ENCODE measurements at regions not wholly inside any gene's neighbourhood (a gene's known extent, or its start where the extent isn't known, plus 50 kb on each side); places are given as distances from the start of the nearest gene placed in this dataset.

GRCh38 chr4:35100932-35101331 is 1143.4 kb downstream of the ARAP2 start:
- Histone ChIP-seq H3K27me3 (no peaks in the 10 kb centered on the region), H3K9me2 (replicated peaks; ENCODE audit: insufficient read depth) (no peaks in the 10 kb centered on the region), H3K9me3 (ENCODE audit: low read depth) (no peaks in the 10 kb centered on the region), H3K27ac (no peak overlapping the region), H3K4me1 (ENCODE audit: insufficient read depth) (no peaks in the 10 kb centered on the region), H3K79me2 (no peaks in the 10 kb centered on the region), H4K20me1 (ENCODE audit: insufficient read depth, poor library complexity, severe bottlenecking) (no peaks in the 10 kb centered on the region), H3K4me3 (no peak overlapping the region), H3K4me2 (no peak overlapping the region), H2AFZ (no peak overlapping the region), H3K36me3 (replicated peaks; ENCODE audit: insufficient read depth, low read depth) (no peaks in the 10 kb centered on the region)
- TF ChIP-seq CTCF (IDR thresholded peaks at IDR 0.05; ENCODE audit: poor library complexity): no peak
- TF ChIP-seq EZH2phosphoT487 (IDR thresholded peaks at IDR 0.05; ENCODE audit: low read depth, severe bottlenecking, unreplicated experiment): no peak
- TF ChIP-seq EZH2 (IDR thresholded peaks at IDR 0.05; ENCODE audit: borderline replicate concordance): no peak
- 95% methylated on average over 8 of the region's 8 CpGs for WGBS (ENCODE audit: low lambda C conversion rate, missing lambda C conversion rate)
- no peak for DNase-seq (ENCODE audit: low spot score)

- Histone ChIP-seq H3K4me3 (no peak overlapping the region), H3K9me2 (replicated peaks; ENCODE audit: insufficient read depth) (no peaks in the 10 kb centered on the region), H3K9me3 (ENCODE audit: low read depth) (no peaks in the 10 kb centered on the region), H3K27ac (no peak overlapping the region), H3K4me2 (no peak overlapping the region), H2AFZ (no peak overlapping the region), H3K36me3 (replicated peaks; ENCODE audit: insufficient read depth, low read depth) (no peaks in the 10 kb centered on the region), H3K79me2 (no peaks in the 10 kb centered on the region), H4K20me1 (ENCODE audit: insufficient read depth, poor library complexity, severe bottlenecking) (no peaks in the 10 kb centered on the region), H3K4me1 (ENCODE audit: insufficient read depth) (no peaks in the 10 kb centered on the region), H3K27me3 (no peaks in the 10 kb centered on the region)
- 92% methylated on average over 8 of the region's 8 CpGs for WGBS (ENCODE audit: low lambda C conversion rate, missing lambda C conversion rate)
- TF ChIP-seq EZH2phosphoT487 (IDR thresholded peaks at IDR 0.05; ENCODE audit: low read depth, severe bottlenecking, unreplicated experiment): no peak
- TF ChIP-seq EZH2 (IDR thresholded peaks at IDR 0.05; ENCODE audit: borderline replicate concordance): no peak
- no peak for DNase-seq (ENCODE audit: low spot score)
Measured at GRCh38 chr4:35102066-35102465, 1142.2 kb downstream of the ARAP2 start.

GRCh38 chr4:35105486-35105885 is 1138.8 kb downstream of the ARAP2 start:
- DNase-seq (ENCODE audit: low spot score): no peak
- Histone ChIP-seq H3K4me1 (ENCODE audit: insufficient read depth) (no peaks in the 10 kb centered on the region), H3K9me2 (replicated peaks; ENCODE audit: insufficient read depth) (no peaks in the 10 kb centered on the region), H3K36me3 (replicated peaks; ENCODE audit: insufficient read depth, low read depth) (no peaks in the 10 kb centered on the region), H3K4me3 (no peak overlapping the region), H3K79me2 (no peaks in the 10 kb centered on the region), H3K4me2 (no peak overlapping the region), H3K9me3 (ENCODE audit: low read depth) (no peaks in the 10 kb centered on the region), H3K27me3 (no peaks in the 10 kb centered on the region), H2AFZ (no peak overlapping the region), H3K27ac (no peak overlapping the region), H4K20me1 (ENCODE audit: insufficient read depth, poor library complexity, severe bottlenecking) (no peaks in the 10 kb centered on the region)
- 85% methylated on average over 4 of the region's 4 CpGs for WGBS (ENCODE audit: low lambda C conversion rate, missing lambda C conversion rate)
- TF ChIP-seq EZH2phosphoT487 (IDR thresholded peaks at IDR 0.05; ENCODE audit: low read depth, severe bottlenecking, unreplicated experiment) (no peak), EZH2 (IDR thresholded peaks at IDR 0.05; ENCODE audit: borderline replicate concordance) (no peak), CTCF (IDR thresholded peaks at IDR 0.05; ENCODE audit: poor library complexity) (no peak)

- no peaks in the 10 kb centered on the region for H3K9me3 ChIP-seq (ENCODE audit: low read depth)
- no peak overlapping the region for H2AFZ ChIP-seq
- TF ChIP-seq EZH2 (IDR thresholded peaks at IDR 0.05; ENCODE audit: borderline replicate concordance) (no peak), EZH2phosphoT487 (IDR thresholded peaks at IDR 0.05; ENCODE audit: low read depth, severe bottlenecking, unreplicated experiment) (no peak), CTCF (IDR thresholded peaks at IDR 0.05; ENCODE audit: poor library complexity) (no peak)
- no peaks in the 10 kb centered on the region for H3K36me3 ChIP-seq (replicated peaks; ENCODE audit: insufficient read depth, low read depth)
- H3K4me1 ChIP-seq (ENCODE audit: insufficient read depth): no peaks in the 10 kb centered on the region
- no peak overlapping the region for H3K4me3 ChIP-seq
- WGBS (ENCODE audit: low lambda C conversion rate, missing lambda C conversion rate): 94% methylated on average over 13 of the region's 13 CpGs
- H3K27ac ChIP-seq: no peak overlapping the region
- no peak for DNase-seq (ENCODE audit: low spot score)
- no peak overlapping the region for H3K4me2 ChIP-seq
- H3K79me2 ChIP-seq: no peaks in the 10 kb centered on the region
- H3K9me2 ChIP-seq (replicated peaks; ENCODE audit: insufficient read depth): no peaks in the 10 kb centered on the region
- H3K27me3 ChIP-seq: no peaks in the 10 kb centered on the region
- no peaks in the 10 kb centered on the region for H4K20me1 ChIP-seq (ENCODE audit: insufficient read depth, poor library complexity, severe bottlenecking)
Measured at GRCh38 chr4:35106091-35106734, 1138.1 kb downstream of the ARAP2 start.
